Retinal pigment epithelial cell (primary cell): ENCODE measurements at regions not wholly inside any gene's neighbourhood (a gene's known extent, or its start where the extent isn't known, plus 50 kb on each side); places are given as distances from the start of the nearest gene placed in this dataset.

Experiments used
- DNase-seq: peaks from one replicate; pipeline ENCODE4 v3.0.0-alpha.2; 2010; ENCODE audit warnings: low read depth
- H3K4me3 ChIP-seq: 2 replicates; pipeline ENCODE4 v1.5.1; 2011; ENCODE audit warnings: mild to moderate bottlenecking, low read length, control low read depth, moderate library complexity
- CTCF ChIP-seq: conservative IDR thresholded peaks from 2 replicates; pipeline ENCODE4 v1.5.1; 2011; ENCODE audit warnings: low read depth, low read length, control low read depth, inconsistent platforms

DNA sequence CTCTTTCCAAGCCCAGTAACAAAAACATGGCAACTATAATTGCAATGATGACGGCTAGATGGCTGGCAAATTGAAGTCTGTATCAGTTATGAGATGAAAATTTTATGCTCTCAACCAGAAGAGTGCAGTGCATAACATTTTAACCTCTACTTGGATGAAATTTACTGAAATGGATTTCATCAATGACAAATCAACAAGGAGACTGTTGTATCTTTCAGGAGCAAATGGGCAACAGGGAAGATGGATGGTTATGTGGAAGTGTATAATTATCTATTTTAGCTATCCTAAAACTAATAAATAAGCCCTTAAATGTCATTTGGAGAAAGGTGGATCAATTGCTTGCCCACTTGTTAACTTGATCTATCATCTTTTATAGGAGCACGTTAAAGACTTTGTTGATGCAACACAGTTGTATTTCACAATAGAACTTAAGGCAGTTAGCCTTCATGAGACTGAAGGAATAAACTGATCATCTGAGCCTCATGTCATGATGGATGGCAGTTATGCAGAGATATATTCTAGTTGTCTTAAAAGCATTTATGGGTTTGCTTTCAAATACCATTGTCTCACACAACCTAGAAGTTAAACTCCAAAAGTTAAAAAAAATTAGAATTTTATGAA, 315.1 kb upstream of the TBC1D5 start:
- no peak overlapping the region for H3K4me3 ChIP-seq
- TF ChIP-seq CTCF = no peak
- DNase-seq = no peak

- no peak for DNase-seq
- no peak overlapping the region for H3K4me3 ChIP-seq
- TF ChIP-seq CTCF = no peak
These were observed 312.2 kb upstream of the TBC1D5 start for GRCh38 chr3:18054625-18055024.

DNA sequence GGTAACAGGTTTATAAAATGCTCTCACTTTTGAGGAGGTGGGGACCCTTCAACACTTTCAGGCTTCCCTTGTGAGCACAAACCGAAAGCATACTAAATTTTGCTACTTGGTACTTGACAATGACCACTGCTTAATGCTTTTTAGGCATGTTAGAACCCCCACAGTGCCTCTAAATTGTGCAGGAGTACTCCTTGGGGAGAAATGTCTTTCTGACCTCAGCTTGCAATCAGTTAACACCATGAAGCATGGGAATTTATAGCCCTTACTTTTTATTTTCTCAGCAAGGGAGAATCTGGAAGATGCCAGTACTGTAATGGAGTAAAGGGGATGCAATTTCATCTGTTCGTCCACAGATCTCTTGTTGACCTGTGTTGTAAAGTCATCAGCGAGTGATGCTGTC, 308.9 kb upstream of the TBC1D5 start:
- no peak for TF ChIP-seq CTCF
- no peak for DNase-seq
- no peak overlapping the region for H3K4me3 ChIP-seq

DNA sequence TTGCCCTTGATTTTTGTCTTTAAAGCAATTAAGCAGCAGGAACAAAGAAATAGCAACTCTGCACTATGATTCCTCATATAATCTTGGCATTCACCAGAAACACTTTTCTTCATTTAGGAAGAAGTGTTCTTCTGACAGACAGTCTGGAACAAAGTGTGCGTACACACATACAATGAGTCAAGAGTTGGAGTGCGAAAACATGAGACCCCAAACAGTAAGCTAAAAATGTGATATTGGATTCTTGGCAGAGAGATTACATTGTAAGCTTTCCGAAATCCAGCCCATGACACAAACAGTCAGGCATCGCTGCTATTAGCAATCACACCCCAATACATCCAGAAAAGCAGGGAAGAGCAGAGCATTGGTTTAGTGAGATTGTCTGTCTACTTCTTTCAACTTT, 306.7 kb upstream of the TBC1D5 start:
- no peak overlapping the region for H3K4me3 ChIP-seq
- no peak for TF ChIP-seq CTCF
- DNase-seq = no peak

- TF ChIP-seq CTCF = no peak
- DNase-seq = no peak
These were observed 304.6 kb upstream of the TBC1D5 start for GRCh38 chr3:18047052-18047451.

DNA sequence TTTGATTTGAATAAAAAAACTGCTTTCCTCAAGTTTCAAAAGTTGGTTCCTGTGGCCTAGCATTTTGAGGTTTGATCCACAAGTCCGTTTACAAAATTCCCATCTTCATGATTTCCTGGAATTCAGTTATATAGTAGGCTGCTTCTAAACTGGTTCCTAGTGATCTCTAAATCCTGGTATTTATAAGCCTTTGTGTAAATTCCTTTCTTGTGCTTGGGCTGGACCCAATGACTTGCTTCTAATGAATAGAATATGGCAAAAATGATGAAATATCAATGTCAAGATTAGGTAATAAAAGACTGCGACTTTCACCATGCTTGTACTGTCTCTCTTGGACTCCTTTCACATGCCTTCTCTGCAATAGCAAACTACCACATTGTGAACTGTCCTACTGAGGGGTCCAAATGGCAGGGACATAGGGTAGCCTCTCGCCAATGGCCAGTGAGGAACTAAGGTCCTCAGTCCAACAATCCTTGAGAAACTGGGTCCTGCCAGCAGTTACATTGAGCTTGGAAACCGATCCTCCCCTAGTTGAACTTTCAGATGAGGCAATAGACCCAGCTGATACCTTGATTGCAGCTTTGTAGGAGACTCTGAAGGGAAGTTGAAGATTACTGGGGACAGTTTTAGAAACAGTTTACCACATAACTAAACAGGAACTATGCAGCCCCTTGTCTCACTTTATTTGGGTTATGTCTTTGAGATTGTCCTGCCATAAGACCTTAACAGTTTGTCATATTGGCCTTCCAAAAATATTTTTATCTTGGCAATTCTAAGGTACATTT, 303.9 kb upstream of the TBC1D5 start:
- DNase-seq = no peak
- no peak for TF ChIP-seq CTCF
- H3K4me3 ChIP-seq = no peak overlapping the region

More at GRCh38 chr3:18047052-18047451, 304.6 kb upstream of the TBC1D5 start:
- H3K4me3 ChIP-seq = no peak overlapping the region
